ENCODE measurements at regions not wholly inside any gene's neighbourhood (a gene's known extent, or its start where the extent isn't known, plus 50 kb on each side); places are given as distances from the start of the nearest gene placed in this dataset.

DNA sequence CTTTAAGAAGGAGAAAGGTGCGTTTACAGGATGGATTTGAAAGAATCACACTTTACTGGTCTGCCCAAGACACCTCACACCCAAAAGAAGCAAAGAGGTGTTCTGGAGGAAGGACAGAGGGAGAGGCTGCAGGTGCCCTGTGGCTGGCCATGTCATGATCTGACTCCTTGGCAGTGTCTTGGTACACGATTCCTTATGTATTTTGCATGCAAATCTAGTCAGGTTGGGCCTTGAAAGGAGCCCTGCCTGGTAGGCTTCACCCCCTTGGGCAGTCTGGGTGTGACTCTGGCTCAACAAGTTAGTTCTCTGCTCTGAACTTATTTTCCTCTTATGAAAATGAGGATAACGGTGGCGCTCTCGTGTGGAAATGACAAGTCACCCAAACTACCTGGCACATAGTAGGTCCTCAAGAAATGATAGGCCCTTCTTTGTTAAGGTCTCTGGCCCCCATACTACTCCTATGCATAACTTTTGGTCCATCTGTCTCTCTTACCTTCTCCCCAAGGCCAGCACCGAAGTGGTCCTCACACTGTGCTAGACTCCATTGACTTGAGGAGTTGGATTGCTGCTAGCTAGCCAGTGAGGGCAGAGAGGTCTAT lies 212.5 kb downstream of the SEMA6A start:
- TF ChIP-seq, protein P1, sequence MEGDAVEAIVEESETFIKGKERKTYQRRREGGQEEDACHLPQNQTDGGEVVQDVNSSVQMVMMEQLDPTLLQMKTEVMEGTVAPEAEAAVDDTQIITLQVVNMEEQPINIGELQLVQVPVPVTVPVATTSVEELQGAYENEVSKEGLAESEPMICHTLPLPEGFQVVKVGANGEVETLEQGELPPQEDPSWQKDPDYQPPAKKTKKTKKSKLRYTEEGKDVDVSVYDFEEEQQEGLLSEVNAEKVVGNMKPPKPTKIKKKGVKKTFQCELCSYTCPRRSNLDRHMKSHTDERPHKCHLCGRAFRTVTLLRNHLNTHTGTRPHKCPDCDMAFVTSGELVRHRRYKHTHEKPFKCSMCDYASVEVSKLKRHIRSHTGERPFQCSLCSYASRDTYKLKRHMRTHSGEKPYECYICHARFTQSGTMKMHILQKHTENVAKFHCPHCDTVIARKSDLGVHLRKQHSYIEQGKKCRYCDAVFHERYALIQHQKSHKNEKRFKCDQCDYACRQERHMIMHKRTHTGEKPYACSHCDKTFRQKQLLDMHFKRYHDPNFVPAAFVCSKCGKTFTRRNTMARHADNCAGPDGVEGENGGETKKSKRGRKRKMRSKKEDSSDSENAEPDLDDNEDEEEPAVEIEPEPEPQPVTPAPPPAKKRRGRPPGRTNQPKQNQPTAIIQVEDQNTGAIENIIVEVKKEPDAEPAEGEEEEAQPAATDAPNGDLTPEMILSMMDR (optimal IDR thresholded peaks at IDR 0.05 in 1 of 3, IDR thresholded peaks at IDR 0.05 in 1 of 3, conservative IDR thresholded peaks at IDR 0.05 in 1 of 3; ENCODE audit: extremely low read depth in 1 of 3, insufficient read depth in 2 of 3, low read length in 3 of 3): peak in 1 of 3 experiments; percentile 2
- TF ChIP-seq EZH2 (IDR thresholded peaks at IDR 0.05; ENCODE audit: low read length): no peak

Measured in keratinocyte (primary cell).